ENCODE measurements at regions not wholly inside any gene's neighbourhood (a gene's known extent, or its start where the extent isn't known, plus 50 kb on each side); places are given as distances from the start of the nearest gene placed in this dataset.

- no peak for DNase-seq
- H3K9me3 Mint-ChIP-seq, result no peaks in the 10 kb centered on the region
- H3K36me3 Mint-ChIP-seq, result peaks cover 0 to 4% (median 0%) of the 10 kb centered on the region in 3 donors
- H3K27ac Mint-ChIP-seq, result no peak overlapping the region
- peaks cover 0 to 9% (median 6%) of the 10 kb centered on the region in 3 donors for H3K27me3 Mint-ChIP-seq (ENCODE audit: low read depth in 3 of 3)
- H3K4me1 Mint-ChIP-seq, result no peaks in the 10 kb centered on the region
- no peak overlapping the region for H3K4me3 Mint-ChIP-seq
Observed at GRCh38 chr20:51910321-51911050, 108.2 kb upstream of the SALL4 start.

GRCh38 chr20:51906679-51907078 is 104.4 kb upstream of the SALL4 start:
- no peak overlapping the region for H3K27ac Mint-ChIP-seq
- no peak for DNase-seq
- H3K9me3 Mint-ChIP-seq, result peaks cover 0 to 2% (median 0%) of the 10 kb centered on the region in 6 donors
- H3K4me3 Mint-ChIP-seq, result no peak overlapping the region
- H3K4me1 Mint-ChIP-seq, result no peaks in the 10 kb centered on the region
- H3K27me3 Mint-ChIP-seq (ENCODE audit: low read depth in 3 of 3), result peaks cover 0 to 5% (median 2%) of the 10 kb centered on the region in 3 donors
- no peaks in the 10 kb centered on the region for H3K36me3 Mint-ChIP-seq

DNA sequence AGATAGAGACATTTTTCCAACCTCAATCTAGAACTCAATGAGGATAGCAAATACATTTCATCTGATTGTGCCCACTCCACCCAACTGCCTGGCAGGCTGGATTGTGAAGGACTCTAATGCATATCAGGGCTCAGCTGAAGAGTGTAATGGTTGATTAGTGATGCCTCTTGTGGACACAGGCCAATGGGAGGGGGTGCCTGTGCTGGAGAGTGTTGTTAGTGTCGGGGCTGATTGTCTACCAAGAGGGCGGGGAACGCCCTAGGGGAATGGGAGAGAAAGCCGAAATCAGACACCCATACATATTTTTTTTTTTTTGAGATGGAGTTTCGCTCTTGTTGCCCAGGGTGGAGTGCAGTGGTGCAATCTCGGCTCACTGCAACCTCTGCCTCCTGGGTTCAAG is 103.7 kb upstream of the SALL4 start:
- H3K27ac Mint-ChIP-seq, result no peak overlapping the region
- no peak for DNase-seq
- peaks cover 2 to 5% (median 3%) of the 10 kb centered on the region in 3 donors for H3K27me3 Mint-ChIP-seq (ENCODE audit: low read depth in 3 of 3)
- H3K4me3 Mint-ChIP-seq, result no peak overlapping the region
- no peaks in the 10 kb centered on the region for H3K4me1 Mint-ChIP-seq
- H3K36me3 Mint-ChIP-seq, result no peaks in the 10 kb centered on the region
- H3K9me3 Mint-ChIP-seq, result peaks cover 0 to 2% (median 0%) of the 10 kb centered on the region in 6 donors

GRCh38 chr20:51902933-51903332 is 100.6 kb upstream of the SALL4 start:
- Mint-ChIP-seq H3K27me3 (ENCODE audit: low read depth in 3 of 3) (peaks cover 2 to 5% (median 2%) of the 10 kb centered on the region in 3 donors), H3K4me1 (no peaks in the 10 kb centered on the region), H3K27ac (no peak overlapping the region), H3K9me3 (peaks cover 0 to 2% (median 0%) of the 10 kb centered on the region in 6 donors), H3K4me3 (no peak overlapping the region), H3K36me3 (no peaks in the 10 kb centered on the region)
- DNase-seq, result no peak

DNA sequence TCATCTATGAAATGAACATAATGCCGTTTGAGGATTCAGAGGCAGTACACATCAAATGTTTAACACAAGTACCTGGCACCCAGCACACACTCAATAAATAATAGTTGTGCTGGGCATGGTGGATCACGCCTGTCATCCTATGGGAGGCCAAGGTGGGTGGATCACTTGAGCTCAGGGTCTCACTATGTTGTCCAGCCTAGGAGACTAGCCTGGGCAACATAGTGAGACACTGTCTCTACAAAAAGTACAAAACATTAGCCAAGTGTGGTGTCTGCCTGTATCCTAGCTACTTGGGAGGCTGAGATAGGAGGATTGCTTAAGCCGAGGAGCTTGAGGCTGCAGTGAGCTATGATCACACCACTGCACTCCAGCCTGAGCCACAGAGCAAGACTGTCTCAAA is 98.1 kb upstream of the SALL4 start:
- Mint-ChIP-seq H3K4me1 (no peaks in the 10 kb centered on the region), H3K36me3 (no peaks in the 10 kb centered on the region), H3K27me3 (ENCODE audit: low read depth in 3 of 3) (peaks cover 2% of the 10 kb centered on the region in 3 donors), H3K4me3 (no peak overlapping the region), H3K9me3 (peaks cover 0 to 2% (median 0%) of the 10 kb centered on the region in 6 donors), H3K27ac (no peak overlapping the region)
- no peak for DNase-seq

GRCh38 chr20:51899674-51900073 is 97.4 kb upstream of the SALL4 start:
- H3K27me3 Mint-ChIP-seq (ENCODE audit: low read depth in 3 of 3), result peaks cover 2% of the 10 kb centered on the region in 3 donors
- no peak overlapping the region for H3K4me3 Mint-ChIP-seq
- H3K27ac Mint-ChIP-seq, result no peak overlapping the region
- H3K4me1 Mint-ChIP-seq, result no peaks in the 10 kb centered on the region
- no peaks in the 10 kb centered on the region for H3K36me3 Mint-ChIP-seq
- peaks cover 0 to 2% (median 0%) of the 10 kb centered on the region in 6 donors for H3K9me3 Mint-ChIP-seq
- no peak for DNase-seq

DNA sequence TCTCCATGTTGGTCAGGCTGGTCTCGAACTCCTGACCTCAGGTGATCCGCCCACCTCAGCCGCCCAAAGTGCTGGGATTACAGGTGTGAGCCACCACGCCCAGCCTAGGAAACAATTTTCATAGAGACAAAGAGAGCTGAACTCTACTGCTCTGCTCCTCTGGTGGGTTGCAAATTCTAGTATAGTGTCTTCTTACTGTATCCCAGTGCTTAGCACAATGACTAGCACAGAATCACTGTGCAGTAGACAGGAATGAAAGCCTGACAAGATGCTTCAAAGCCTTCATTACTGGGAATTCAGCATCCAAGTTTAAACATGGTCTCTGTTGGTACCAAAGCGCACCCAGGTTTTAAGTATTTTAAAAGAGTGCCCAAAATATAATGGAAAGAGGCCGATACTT is 96.5 kb upstream of the SALL4 start:
- peaks cover 0 to 2% (median 0%) of the 10 kb centered on the region in 6 donors for H3K9me3 Mint-ChIP-seq
- H3K4me1 Mint-ChIP-seq, result no peaks in the 10 kb centered on the region
- DNase-seq, result no peak
- H3K36me3 Mint-ChIP-seq, result no peaks in the 10 kb centered on the region
- H3K27me3 Mint-ChIP-seq (ENCODE audit: low read depth in 3 of 3), result peaks cover 2 to 4% (median 2%) of the 10 kb centered on the region in 3 donors
- H3K4me3 Mint-ChIP-seq, result no peak overlapping the region
- H3K27ac Mint-ChIP-seq, result no peak overlapping the region

DNA sequence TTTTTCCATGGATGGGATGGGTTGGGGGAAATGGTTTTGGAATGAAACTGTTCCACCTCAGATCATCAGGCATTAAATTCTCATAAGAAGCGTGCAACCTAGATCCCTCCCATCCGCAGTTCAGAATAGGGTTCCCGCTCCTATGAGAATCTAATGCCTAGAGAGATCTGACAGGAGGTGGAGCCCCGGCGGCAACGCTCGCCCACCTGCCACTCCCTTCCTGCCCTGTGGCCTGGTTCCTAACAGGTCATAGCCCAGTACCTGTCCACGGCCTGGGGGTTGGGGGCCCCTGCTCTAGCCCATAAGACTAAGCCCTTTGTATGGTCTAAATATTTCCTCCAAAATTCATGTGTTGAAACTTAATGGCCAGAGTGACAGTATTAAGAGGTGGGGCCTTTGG is 92.3 kb upstream of the SALL4 start:
- no peak overlapping the region for H3K4me3 Mint-ChIP-seq
- no peak for DNase-seq
- H3K4me1 Mint-ChIP-seq, result no peaks in the 10 kb centered on the region
- peaks cover 0 to 5% (median 0%) of the 10 kb centered on the region in 3 donors for H3K27me3 Mint-ChIP-seq (ENCODE audit: low read depth in 3 of 3)
- no peaks in the 10 kb centered on the region for H3K36me3 Mint-ChIP-seq
- no peaks in the 10 kb centered on the region for H3K9me3 Mint-ChIP-seq
- no peak overlapping the region for H3K27ac Mint-ChIP-seq

DNA sequence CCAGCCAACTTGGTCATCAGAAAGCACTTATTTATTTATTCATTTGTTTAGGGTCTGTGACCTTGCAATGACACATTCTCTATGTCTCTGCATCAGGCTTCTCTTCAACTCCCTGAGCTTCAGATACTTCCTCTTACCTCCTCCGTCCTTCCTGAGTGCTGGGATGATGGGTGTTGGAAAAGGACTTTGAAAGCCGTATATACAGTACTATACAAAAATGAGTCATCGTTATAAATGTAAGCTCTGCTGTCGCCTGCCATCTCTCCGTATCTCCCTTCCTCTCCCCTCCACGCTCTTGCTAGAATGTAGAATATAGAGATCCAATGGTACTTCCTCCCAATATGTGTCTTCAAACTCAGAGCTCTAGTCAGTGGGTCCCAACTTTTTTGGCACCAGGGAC is 91.9 kb upstream of the SALL4 start:
- Mint-ChIP-seq H3K4me3 (no peak overlapping the region), H3K9me3 (no peaks in the 10 kb centered on the region), H3K27me3 (ENCODE audit: low read depth in 3 of 3) (peaks cover 0 to 5% (median 0%) of the 10 kb centered on the region in 3 donors), H3K27ac (no peak overlapping the region), H3K36me3 (no peaks in the 10 kb centered on the region), H3K4me1 (no peaks in the 10 kb centered on the region)
- no peak for DNase-seq

DNA sequence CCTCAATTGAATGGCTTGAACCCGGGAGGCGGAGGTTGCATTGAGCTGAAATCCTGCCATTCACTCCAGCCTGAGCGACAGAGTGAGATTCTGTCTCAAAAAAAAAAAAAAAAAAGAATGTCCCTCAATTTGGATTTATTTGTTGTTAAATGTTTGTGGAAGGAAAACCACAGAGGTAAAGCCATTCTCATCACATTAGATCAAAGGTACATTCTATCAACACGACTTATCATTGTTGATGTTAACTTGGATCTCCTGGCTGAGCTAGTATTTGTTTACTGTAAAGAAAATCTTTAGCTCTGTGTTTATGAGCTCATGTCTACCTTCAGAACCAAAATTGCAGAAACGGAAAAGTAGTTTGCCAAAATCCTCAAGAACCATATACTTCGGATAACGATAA is 91.4 kb upstream of the SALL4 start:
- Mint-ChIP-seq H3K36me3 (no peaks in the 10 kb centered on the region), H3K9me3 (no peaks in the 10 kb centered on the region), H3K4me3 (no peak overlapping the region), H3K27me3 (ENCODE audit: low read depth in 3 of 3) (peaks cover 0 to 5% (median 2%) of the 10 kb centered on the region in 3 donors), H3K27ac (no peak overlapping the region), H3K4me1 (no peaks in the 10 kb centered on the region)
- no peak for DNase-seq

DNA sequence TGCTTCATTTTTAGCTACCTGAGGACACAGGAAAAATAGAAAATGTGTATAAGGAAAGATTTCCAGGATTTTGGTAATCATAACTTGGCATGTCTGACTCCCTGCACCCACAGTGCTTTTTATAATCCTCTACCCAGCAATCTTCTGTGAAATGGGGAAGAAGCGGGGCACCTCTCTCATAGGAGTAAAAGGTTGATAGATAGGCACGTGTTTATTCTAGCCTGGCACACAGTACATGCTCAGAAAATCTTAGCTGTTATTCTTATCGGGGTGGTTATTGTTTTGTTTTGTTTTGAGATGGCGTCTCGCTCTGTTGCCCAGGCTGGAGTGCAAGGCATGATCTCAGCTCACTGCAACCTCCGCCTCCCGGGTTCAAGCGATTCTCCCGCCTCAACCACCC is 87.7 kb upstream of the SALL4 start:
- Mint-ChIP-seq H3K27me3 (ENCODE audit: low read depth in 3 of 3) (peaks cover 0 to 5% (median 2%) of the 10 kb centered on the region in 3 donors), H3K27ac (no peak overlapping the region), H3K9me3 (no peaks in the 10 kb centered on the region), H3K36me3 (no peaks in the 10 kb centered on the region), H3K4me3 (no peak overlapping the region), H3K4me1 (no peaks in the 10 kb centered on the region)
- DNase-seq, result no peak

DNA sequence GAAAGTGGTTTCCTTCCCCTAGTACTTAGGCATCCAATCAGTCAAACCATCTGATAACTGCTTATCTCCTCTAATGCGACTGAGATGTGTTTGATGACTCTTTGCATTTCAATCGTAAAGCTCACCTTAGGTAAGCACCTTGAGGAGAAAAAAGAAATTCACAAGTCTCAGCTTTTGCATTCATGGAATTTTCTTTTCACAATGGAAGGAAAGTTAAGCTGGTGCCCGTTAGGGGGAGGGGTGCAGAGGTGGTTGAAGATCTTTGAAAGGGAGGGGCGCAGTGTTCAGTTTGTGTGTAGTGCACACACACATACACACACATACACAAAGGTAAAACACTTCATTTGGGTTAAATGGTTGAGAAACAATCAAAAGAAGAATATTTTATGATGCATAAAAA is 87.1 kb upstream of the SALL4 start:
- Mint-ChIP-seq H3K4me1 (no peaks in the 10 kb centered on the region), H3K9me3 (no peaks in the 10 kb centered on the region), H3K27me3 (ENCODE audit: low read depth in 3 of 3) (peaks cover 0 to 5% (median 2%) of the 10 kb centered on the region in 3 donors), H3K27ac (no peak overlapping the region), H3K4me3 (no peak overlapping the region), H3K36me3 (no peaks in the 10 kb centered on the region)
- DNase-seq, result no peak

DNA sequence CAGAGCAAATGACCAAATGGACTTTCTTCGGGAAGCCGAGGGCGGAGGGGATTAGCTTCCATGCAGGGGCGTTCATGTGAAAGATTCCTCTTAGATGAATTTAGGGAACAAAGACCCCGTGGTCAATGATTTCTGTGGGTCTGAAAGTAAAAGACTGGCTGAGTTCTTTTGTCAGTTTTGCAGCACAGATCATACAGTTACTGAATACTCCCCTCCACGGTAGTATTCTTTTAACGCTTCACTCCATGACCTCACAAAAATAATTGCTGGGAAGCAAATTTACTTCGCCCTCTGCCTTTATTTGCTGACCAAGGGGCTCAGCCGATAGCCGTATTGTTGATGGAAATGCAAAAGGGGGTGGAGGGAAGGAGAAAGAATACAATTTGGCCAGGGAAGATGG is 86.0 kb upstream of the SALL4 start:
- Mint-ChIP-seq H3K36me3 (no peaks in the 10 kb centered on the region), H3K27ac (peak overlapping the region in 1 of 6 donors; percentile 34), H3K4me3 (no peak overlapping the region), H3K4me1 (no peaks in the 10 kb centered on the region), H3K27me3 (ENCODE audit: low read depth in 3 of 3) (peaks cover 0 to 2% (median 2%) of the 10 kb centered on the region in 3 donors), H3K9me3 (no peaks in the 10 kb centered on the region)
- no peak for DNase-seq

GRCh38 chr20:51886891-51887608 is 84.7 kb upstream of the SALL4 start:
- peaks cover 0 to 2% (median under 1%) of the 10 kb centered on the region in 3 donors for H3K27me3 Mint-ChIP-seq (ENCODE audit: low read depth in 3 of 3)
- no peak for DNase-seq

More at GRCh38 chr20:51886891-51887608, 84.7 kb upstream of the SALL4 start:
- Mint-ChIP-seq H3K27ac (no peak overlapping the region), H3K36me3 (no peaks in the 10 kb centered on the region), H3K4me3 (no peak overlapping the region), H3K9me3 (no peaks in the 10 kb centered on the region), H3K4me1 (no peaks in the 10 kb centered on the region)

All from immature natural killer cell (primary cell).